GM19328 (cell line): ENCODE measurements at regions not wholly inside any gene's neighbourhood (a gene's known extent, or its start where the extent isn't known, plus 50 kb on each side); places are given as distances from the start of the nearest gene placed in this dataset.

Experiments
- ATAC-seq: cut with Tn5 transposase; IDR thresholded peaks from one replicate; pipeline ENCODE4 v1.9.1; 2021; ENCODE audit warnings: mild to moderate bottlenecking, moderate library complexity; ENCODE audit not compliant: unreplicated experiment

DNA sequence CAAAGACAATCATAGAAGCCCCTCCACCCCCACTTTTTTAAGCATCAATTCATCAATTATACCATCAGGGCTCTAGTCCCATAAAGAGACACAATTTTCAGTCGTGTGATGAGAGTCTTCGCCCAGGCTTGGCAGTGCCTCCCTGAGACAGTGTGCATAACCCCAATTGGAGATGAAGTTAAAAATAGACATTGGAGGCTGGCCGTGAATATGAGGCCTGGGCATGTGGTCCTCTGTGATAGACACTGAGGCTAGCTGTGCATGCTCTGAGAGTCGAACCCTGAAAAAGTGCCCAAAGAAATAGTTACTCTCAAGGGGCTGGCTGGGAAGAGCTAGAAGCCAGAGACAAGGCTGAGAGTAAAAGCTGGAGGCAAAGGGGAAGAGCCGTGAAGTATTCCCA lies 248.6 kb upstream of the NR4A3 start:
- ATAC-seq, result no peak

DNA sequence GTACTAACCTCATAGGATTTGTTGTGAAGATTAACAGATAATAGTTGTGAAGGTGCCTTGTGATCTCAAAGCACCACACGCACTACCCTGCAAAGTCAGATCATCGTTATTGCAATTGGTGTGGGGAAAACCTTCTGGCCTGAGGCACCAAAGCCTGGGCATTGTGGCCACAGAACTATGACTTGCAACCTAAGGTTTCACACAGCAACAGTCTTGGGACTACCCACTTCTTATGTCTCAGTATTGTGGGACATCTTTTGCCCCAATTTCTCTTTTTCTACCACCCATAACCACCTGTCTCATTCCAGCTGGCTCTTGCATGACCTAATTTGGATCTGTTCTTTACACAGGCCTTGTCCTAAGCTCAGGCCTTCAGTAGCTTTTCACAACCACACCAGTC lies 247.8 kb upstream of the NR4A3 start:
- ATAC-seq, result no peak

DNA sequence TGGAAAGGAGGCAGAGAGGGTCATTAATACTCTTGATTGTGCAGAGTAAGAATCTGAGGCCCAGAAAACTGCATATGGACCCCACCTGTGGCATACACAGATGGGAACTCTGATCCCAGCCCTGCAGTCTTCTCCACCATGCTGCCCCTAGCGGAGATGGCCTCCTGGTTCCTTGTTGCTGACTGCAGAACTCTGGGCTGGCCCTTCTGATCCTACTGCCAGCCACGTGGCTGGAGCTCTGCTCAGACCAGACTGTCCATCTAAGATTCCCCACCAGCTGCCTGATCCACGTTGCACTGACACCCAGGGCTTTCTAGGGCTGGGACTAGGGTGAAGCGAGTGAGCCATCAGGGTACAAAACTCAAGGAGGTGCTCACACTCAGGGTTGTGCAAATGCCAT lies 245.7 kb upstream of the NR4A3 start:
- ATAC-seq, result no peak

DNA sequence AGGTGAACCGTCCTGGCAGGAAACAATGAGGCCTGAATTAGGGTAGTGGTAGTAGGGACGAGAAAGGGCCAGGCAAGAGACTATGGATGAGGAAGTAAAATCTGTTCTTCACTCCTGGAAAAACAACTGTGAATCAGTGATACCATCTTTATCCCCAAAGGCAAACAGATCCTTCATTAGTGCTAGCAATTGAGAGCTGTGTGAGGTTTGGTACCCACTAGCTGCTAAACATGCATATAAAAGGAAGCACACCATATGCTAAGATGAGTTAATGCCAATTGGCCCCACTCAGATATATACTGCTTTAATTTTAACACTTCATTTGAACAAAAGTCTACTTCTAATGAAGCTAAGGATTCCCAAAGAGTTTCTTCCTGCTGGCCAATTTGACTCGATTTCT lies 244.8 kb upstream of the NR4A3 start:
- no peak for ATAC-seq

DNA sequence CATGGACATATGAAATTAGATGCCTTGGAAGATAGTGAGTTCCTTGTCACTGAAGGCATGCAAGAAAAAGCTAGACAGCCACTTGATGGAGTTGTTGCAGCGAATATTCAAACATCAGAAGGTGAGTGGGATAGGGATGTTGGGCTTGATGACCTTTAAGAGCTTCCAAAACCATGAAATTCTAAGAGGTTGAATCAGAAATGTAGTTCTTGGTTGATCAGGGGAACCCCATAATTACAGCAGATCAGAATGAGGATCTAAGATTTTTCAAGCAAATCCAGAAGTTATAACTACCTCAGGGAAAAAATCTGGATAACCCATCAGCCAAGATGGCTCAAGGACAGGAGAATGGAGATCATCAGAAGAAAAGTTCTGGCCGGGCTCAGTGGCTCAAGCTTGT lies 244.3 kb upstream of the NR4A3 start:
- no peak for ATAC-seq

DNA sequence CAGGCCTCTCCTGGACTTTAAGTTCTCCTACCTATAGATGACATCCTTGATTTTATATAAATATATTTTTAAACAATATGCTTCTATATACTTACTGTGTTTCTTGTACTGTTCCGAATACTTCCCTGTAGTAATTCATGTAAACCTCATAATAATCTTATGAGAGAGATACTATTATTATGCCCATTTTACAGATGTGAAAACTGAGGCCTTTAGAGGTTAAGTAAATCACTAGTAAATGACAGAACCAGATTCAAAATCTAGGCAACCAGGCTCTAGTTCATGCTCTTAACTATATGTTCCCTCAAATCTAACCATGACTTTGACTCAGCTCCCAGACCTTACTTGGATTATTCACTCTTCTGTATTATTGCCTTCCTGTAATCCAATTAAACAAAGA lies 243.0 kb upstream of the NR4A3 start:
- no peak for ATAC-seq

DNA sequence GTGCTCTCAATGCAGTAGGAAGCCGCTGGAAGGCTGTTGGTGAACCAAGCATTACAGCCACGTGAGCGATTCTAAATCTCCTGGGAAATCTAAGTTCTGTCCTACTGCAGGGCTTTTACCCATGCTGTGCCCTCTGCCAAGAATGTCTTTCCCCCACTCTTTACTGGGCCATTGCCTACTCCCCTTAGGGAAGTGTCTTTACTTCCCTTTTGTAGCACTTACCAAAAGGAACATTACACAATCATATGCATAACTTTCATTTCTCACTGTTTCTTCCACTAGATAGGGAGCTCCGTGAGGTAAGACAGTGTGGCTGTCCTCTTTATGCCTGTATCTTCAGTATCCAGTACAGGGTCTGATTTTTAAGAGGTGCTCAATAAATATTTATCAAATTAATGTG lies 241.7 kb upstream of the NR4A3 start:
- ATAC-seq, result no peak

DNA sequence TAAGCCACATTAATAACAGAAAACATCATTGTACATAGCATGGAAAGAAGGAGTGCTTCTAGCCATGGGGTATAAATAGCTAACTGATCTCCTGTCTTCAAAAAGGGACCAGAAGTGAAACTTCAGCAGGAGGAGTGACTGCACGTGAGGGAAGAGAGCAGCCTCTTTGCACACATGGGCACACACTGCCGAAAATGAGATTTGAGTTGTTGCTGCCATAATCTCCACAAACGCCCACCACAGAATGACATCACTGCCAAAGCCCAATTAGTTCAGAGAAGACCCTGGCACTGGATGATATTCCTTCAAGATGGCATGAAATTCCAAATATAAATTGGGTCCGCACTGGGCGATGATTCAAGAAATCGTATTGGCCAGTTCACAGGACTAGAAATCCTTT lies 238.9 kb upstream of the NR4A3 start:
- no peak for ATAC-seq

DNA sequence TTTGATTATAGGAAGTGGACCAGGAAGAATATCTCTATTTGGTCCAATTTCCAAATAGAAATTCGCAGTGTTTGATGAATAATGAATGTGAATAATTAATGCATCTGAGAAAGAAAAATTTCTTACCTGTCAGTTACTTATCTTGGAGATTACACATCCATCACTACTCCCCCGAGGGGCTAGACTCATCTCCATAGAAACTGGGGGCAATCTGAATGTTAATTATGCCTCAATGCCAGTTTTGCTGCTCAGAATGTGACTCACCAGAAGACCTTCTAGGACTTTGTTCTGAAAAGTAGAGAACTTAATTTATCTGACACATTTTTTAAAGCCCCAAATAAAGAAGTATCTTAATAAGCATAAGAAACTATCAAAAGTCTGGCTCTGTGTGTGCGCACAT lies 233.4 kb upstream of the NR4A3 start:
- no peak for ATAC-seq

DNA sequence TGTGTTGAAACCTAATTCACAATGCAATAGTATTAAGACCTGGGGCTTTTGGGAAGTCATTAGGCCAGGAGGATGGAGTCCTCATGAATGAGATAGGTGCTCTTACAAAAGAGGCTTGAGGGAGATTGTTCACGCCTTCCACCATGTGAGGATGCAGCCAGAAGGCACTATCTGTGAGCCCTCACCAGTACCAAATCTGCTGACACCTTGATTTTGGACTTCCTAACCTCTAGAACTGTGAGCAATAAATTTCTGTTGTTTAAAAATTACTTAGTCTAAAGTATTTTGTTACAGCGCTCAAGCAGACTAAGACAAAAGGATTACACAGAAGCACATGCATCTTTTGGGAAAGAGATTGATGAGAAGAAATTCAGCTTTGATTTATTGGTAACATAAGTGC lies 232.9 kb upstream of the NR4A3 start:
- no peak for ATAC-seq

DNA sequence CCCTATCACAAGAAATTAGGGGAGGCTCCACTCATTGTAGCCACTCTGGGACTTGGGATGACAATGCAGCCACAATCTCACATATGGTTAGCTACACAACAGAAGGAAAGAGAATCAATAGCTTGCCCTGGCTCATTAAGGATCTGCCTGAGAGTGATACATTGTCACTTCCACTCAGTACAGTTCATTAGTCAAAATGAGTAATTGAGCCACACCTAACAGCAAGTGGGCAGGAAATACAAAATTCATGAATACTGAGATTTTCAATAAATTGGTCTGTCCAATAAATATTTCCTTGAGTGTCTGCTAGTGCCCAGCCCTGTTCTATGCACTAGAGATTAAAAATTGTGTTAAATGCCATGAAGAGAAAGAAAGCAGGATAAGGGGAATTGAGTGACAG lies 231.3 kb upstream of the NR4A3 start:
- ATAC-seq, result no peak

DNA sequence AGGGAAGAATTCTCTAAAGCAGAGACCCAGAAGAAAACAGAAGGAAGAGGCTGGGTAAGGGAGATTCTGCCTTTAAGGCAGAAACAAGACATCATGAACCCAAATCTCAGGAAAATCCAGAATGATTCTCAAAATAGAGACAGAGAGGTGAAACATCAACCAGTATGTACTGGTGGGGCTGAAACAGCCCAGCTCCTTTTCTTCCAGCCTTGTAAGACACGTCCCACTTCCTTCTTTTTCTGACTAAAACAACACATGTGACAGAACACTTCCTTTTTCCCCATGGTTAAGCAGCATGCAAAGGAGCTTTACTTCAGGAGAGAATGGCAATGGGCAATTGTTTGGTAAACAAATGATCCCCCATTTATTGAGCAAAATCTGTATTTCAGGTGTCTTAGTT lies 230.8 kb upstream of the NR4A3 start:
- no peak for ATAC-seq

DNA sequence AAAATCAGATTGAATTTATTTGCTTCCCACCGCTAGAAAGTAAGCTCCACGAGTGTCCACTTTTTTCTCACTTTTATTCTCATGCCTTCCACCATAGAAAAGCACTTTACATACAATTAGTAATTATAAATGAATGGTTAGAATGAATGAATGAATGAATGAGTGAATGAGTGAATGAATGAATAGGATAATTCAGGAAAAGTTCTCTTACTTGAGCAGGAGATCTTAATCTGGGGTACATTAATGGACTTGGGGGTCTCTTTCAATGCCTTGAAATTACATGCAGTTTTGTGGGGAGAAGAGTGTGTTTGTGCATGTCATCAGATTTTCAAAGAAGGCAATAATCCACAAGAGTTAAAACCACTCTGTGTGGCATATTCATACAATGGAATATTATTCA lies 229.9 kb upstream of the NR4A3 start:
- ATAC-seq, result no peak

DNA sequence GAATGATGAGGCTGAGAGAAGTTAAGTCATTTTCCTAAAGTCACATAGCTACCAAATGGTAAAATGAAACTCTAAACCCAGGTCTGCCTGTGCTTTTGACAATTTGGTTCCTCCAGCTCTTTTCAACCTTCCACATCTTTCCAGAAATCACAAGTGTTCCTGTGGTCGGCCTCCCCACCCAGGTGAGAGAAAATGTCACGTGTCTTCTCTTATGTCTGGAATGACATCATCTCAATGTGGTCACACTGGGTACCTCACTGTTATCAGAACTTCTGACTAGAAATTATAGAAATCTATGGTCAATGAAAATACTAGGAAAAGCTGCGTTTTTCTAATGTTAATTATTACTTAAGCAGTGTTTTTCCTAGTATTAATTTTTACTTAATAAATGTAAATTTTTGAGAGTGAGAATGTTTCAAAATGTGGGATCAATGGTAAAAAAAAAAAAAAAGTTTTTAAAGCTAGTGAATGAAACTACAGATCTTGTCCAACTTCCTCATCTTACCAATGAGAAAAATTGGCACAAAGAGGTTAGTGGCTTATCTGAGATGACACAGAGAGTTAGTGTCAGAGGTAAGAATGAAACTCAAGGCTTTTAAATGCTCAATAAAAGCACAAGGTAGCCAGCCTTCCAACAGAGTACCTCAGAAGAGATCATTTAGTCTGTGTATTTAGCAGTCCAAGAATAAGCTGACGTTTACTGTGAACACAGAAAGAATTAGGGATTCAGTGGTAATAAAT lies 228.7 kb upstream of the NR4A3 start:
- no peak for ATAC-seq

DNA sequence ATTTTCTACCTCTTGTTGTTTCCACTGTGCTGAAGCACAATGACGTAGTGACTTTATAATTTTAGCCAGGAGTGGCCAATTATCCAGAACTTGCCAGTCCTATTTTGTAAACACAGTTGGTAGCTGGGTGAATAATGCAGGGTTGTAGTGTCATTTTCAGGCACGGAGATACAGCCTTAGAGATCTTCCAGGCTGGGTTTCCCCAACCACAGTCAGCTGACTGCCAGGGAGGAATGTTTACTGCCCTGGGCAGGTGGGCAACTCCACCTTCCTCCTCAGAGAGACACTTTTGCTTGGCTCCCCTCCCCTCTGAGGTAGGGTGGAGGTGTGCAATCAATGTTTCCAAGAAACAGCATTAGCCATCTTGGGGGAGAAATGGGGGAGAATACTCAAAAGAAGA lies 228.1 kb upstream of the NR4A3 start:
- ATAC-seq, result no peak

DNA sequence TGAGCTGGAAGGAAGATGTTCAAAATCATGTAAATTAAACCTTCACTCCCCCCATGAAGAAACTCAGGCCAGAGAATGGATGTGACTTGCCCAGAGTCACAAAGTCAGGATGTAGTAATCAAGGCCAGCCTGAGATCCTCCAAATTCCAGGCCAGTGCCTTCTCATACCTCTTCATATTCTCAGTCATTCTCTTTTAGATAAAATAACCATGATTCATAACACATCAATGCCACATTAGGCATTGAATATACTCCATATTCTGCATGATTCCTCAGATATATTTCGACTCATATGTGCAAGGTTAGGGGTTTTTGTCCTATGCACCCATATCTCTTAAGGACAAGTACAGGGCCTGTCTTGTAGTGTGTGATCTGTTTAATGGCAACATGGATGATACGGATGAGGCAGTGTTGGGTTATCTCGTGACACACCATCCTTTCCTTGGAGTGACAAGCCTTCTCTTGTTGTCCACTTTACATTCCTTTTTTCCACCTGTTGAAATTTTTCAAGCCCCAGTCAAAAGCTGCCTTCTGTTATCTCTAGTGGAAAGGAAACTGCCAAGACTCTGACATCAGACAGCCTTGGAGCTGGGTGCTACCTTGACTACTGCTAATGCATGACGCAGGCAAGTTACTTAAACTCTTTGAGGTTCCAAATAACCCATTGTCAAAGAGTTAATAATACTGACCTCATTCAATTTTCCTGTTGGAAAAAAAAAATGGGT lies 227.5 kb upstream of the NR4A3 start:
- no peak for ATAC-seq

DNA sequence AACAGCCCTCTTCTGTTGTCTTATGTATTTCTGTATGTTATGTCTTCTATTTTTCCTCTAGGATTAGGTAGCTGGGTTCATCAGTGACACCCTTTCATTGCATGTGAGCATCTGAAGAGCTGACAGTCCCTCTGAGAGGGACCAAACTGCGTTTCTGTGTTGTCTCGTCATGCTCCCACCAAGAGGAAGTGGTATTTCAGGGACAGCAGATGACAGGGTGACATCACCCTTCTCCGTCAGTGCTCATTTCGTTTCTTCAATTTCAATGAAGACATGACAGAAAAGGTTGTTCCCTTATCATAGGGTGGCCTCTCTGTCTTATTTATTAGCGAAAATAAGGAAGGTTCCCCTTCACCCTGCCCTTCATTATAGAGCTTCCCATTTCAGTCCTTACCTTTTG lies 225.9 kb upstream of the NR4A3 start:
- ATAC-seq, result no peak

DNA sequence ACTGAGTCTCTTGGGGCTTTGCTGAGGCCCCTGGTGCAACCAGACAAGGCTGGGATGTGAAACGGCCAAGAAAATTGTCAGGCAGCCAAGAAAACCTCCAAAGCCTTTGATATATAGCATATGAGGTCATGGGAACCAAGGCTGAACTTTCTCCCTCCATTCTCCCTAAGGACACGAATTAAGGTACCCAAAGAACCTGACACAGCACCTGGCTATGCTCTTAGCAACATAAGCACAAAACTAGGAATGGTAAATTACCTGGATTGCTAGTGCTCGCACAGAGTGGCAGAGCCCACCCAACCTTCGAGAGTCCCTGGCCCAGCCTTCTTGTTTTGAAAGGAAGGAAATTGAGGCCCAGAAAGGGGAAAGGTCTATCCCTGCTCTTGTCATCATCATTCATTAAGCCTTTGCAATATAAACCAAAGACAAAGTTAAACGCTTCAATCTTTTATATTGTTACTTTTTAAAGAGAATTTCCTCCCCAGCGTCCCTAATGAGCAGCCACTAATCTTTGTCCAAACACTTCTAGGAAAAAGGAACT lies 220.0 kb upstream of the NR4A3 start:
- ATAC-seq, result no peak

DNA sequence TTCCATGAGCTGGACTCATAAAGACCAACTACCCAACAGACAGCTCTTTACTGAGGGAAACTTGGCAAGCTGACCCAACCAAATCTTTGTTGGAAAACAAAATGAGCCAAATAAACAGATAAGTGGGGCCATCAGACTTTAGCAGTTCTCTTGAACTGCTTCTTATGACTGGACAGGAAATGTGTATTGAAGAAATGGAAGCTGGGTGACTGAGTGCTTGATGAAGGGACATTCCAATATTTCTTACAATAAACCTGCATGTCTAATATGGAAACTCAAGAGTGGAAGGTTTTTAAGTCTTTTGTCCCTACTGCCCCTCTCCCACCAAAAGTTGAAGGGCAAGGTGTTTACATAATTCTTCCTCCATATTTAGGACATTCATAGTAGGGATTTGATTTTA lies 218.8 kb upstream of the NR4A3 start:
- ATAC-seq, result no peak

DNA sequence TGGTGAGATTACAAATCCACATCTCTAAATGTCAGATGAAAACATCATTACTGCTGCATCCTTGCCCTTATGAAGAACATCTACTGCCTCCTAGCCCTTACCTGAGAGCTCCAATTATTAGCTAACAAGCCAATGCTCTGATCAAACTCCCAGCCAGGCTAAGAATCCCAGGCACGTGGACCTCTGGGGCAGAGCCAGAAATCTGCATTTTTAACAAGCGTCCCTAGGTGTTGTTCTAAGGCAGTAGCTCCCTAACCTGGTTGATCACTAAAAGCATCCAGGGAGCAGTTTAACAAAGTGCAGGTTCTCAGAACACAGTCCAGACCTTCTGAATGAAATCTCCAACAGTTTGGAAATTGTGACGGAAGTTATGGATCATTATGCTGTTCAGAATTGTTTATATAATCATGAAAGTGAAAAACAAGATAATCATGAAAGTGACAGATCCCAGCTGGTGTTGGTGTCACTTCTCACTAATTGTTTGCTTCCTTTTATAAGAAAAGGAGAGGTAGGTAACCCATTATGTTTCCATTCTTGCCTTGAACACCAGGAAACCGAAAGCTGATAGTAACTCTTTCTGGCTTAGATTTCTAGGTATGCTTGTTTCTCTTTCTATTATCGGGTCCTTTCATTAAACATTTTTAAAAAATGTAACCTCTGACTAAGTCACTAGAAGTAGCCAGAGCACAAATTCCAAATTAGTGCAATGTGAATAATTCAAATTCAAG lies 216.5 kb upstream of the NR4A3 start:
- ATAC-seq, result no peak

DNA sequence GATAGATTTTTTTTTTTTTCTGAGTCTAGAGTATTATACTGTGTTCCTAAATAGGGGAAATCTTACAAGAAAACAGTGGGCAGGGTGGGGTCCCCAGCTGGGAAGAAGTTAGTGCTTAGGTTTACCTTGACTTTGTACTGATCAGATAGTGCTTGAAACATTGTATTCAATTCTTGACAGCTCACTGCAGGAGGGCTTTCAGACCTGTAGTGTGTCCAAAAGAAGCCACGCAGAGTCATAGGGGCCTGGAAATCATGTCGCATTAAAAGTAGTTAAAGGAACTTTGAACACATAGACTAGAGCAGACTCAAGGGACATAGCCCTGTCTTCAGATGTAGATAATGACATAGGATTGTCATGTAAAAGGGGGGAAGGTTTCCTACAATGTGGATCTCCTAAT lies 215.4 kb upstream of the NR4A3 start:
- no peak for ATAC-seq

DNA sequence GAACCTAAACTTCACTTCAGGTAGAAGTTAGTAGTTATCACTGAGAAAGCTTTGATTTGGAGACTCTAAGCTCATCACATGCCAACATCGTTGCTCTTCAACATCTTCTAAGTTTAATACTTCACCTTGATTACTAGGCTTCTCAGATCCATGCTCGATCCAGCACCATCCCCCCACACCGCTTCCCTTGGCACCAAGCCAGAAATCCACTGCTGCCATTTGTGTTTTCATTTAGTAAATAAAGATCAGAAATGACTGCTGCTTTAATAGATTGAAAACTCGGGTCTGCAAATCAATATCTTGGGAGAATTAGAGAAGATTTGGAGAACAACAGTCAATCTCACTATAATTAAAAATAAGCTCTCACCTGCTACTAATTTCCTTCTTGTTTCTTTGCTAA lies 214.7 kb upstream of the NR4A3 start:
- ATAC-seq, result no peak
